Rectal smooth muscle tissue (tissue), 1 donor: ENCODE measurements at regions not wholly inside any gene's neighbourhood (a gene's known extent, or its start where the extent isn't known, plus 50 kb on each side); places are given as distances from the start of the nearest gene placed in this dataset.

Experiments
- H3K27ac ChIP-seq: one replicate; pipeline ENCODE4 v1.7.0; 2013; ENCODE audit warnings: low read depth, low read length, inconsistent platforms
- H3K27me3 ChIP-seq: one replicate; pipeline ENCODE4 v1.7.0; 2013; ENCODE audit warnings: low read length; ENCODE audit not compliant: control insufficient read depth, insufficient read depth
- H3K36me3 ChIP-seq: one replicate; pipeline ENCODE4 v1.7.0; 2013; ENCODE audit warnings: low read length; ENCODE audit not compliant: control insufficient read depth, insufficient read depth
- H3K4me1 ChIP-seq: one replicate; pipeline ENCODE4 v1.7.0; 2013; ENCODE audit warnings: low read length; ENCODE audit not compliant: control insufficient read depth, insufficient read depth
- H3K4me3 ChIP-seq: one replicate; pipeline ENCODE4 v1.7.0; 2013; ENCODE audit warnings: low read length
- H3K9ac ChIP-seq: one replicate; pipeline ENCODE4 v1.7.0; 2013; ENCODE audit warnings: low read length

DNA sequence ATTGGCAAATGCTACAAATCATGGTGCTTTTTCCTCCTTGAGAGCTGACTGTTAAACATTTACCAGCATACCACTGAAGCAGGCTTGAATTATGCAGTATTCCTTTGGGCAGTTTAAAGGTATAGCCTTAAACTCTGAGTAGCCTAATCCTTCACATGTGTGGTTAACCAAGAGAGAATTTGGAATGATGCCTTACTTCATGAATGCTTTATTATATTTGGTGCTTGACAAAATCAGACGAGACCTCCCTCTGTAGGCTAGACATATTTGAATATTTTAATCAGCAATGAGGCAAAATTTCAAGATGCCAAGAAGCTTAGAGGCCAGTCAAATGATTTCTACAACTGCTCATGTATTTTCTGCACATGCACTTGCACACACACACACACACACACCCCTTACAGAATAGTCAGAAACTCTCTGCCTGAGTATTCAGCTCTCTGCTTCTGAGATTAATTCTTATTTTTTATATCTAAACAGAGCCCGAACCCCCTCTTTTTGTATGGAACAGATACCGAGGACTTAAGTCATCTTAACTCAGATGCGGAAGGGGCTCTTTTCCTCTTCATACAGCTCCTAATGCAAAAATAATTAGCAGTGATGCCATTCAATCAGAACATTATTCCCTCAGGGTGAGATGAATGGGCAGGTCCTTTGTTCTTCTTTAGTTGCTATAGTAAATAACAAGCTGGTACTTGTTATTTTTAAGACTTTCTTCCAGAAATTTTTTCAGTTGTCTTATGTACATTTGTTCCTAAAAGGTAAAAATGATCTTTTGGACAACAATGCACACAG is 195.5 kb upstream of the TMC3 start:
- no peak overlapping the region for H3K27ac ChIP-seq
- no peak overlapping the region for H3K4me3 ChIP-seq
- H3K4me1 ChIP-seq: no peaks in the 10 kb centered on the region
- no peaks in the 10 kb centered on the region for H3K27me3 ChIP-seq
- H3K9ac ChIP-seq: no peak overlapping the region
- H3K36me3 ChIP-seq: no peaks in the 10 kb centered on the region

DNA sequence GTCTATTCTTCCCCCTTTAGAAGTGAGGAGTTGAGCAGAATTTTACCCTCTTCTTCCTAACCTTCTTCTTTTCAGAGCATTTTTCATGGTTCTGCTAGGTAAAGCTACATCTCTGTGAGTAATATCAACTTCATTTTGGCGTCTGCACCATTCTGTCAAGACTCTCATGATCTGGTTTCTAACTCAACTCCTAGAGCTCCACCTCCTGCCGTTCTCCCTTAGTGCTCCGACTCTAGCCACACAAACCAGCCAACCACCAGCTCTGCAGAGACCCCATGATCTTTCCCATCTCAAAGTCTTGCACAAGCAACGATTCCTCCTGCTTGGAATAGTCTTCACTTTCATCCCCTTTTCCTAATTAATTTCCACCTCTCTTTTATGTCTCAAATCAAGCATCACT is 193.9 kb upstream of the TMC3 start:
- Histone ChIP-seq H3K4me3 (no peak overlapping the region), H3K4me1 (peaks cover 5% of the 10 kb centered on the region), H3K27ac (no peak overlapping the region), H3K36me3 (no peaks in the 10 kb centered on the region), H3K9ac (no peak overlapping the region), H3K27me3 (no peaks in the 10 kb centered on the region)

DNA sequence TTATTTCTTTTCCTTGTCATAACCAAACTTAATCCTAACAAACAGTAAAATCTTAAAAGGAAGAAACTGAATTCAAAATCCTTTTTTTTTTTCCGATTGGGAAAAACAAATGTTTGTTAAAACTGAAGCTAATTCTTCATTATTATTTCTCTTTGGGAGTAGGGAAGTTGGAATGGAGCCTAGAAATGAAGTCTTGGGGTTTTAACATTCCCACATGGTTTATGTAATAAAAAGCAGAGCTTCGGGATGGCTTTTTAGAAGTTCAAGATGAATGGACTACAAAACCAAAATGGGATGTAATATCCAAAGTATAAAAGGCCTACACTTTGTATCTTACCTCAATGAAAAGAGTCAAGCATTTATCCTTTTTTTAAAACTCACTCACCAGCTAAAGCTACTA is 189.0 kb upstream of the TMC3 start:
- H3K4me1 ChIP-seq: peaks cover 5% of the 10 kb centered on the region
- H3K9ac ChIP-seq: no peak overlapping the region
- no peak overlapping the region for H3K4me3 ChIP-seq
- H3K27ac ChIP-seq: no peak overlapping the region
- H3K36me3 ChIP-seq: no peaks in the 10 kb centered on the region
- no peaks in the 10 kb centered on the region for H3K27me3 ChIP-seq

DNA sequence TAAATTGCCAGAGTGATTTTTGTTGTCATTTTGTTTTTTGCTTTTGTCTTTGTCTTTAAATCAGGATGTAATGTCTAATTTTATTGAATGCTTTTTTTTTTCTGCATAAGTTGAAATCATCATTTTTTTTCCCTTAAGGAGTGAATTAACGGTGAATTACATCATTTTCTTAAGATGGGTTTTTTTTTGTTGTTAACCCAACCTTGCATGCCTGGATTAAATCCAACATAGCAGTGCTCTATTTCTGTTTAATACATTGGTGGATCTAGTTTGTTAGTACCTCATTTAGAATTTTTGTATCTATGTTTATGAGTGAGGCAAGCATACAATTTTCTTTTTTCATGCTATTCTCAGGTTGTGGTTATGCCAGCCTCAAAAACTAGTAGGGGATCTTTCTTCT is 186.4 kb upstream of the TMC3 start:
- Histone ChIP-seq H3K36me3 (no peaks in the 10 kb centered on the region), H3K4me3 (no peak overlapping the region), H3K9ac (no peak overlapping the region), H3K27ac (no peak overlapping the region), H3K27me3 (no peaks in the 10 kb centered on the region), H3K4me1 (peaks cover 5% of the 10 kb centered on the region)

DNA sequence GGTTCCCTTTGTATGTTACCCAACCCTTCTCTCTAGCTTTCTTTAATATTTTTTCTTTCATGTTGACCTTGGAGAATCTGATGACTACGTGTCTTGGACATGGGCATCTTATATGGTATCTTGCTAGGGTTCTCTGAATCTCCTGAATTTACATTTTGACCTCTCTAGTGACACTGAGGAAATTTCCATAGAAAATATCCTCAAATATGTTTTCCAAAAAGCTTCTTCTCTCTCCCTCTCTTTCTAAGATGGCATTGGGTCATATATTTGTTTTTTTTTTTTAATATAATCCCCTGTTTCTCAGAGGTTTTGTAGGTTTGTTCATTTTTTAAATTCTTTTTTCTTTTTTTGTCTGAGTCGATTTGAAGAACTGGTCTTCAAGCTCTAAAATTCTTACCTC is 184.0 kb upstream of the TMC3 start:
- no peaks in the 10 kb centered on the region for H3K36me3 ChIP-seq
- no peak overlapping the region for H3K4me3 ChIP-seq
- no peak overlapping the region for H3K9ac ChIP-seq
- peaks cover 1% of the 10 kb centered on the region for H3K4me1 ChIP-seq
- H3K27me3 ChIP-seq: no peaks in the 10 kb centered on the region
- no peak overlapping the region for H3K27ac ChIP-seq

DNA sequence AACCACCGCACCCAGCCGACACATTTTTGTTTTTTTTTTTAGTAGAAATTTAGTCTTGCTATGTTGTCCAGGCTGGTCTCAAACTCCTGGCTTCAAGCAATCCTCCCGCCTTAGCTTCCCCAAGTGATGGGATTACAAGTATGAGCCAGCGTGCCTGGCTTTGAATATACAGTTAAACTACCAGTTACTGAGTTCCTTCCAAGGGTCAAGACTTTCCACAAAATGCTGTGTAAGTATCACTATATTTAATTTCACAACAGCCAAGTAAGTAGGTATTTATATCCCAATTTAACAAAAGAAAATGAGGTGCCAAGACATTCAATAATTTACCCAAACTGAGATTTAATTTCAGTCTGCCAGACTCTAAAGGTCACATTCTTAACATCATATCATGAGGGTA is 181.3 kb upstream of the TMC3 start:
- Histone ChIP-seq H3K36me3 (no peaks in the 10 kb centered on the region), H3K9ac (no peak overlapping the region), H3K27ac (no peak overlapping the region), H3K27me3 (no peaks in the 10 kb centered on the region), H3K4me1 (no peaks in the 10 kb centered on the region), H3K4me3 (no peak overlapping the region)

DNA sequence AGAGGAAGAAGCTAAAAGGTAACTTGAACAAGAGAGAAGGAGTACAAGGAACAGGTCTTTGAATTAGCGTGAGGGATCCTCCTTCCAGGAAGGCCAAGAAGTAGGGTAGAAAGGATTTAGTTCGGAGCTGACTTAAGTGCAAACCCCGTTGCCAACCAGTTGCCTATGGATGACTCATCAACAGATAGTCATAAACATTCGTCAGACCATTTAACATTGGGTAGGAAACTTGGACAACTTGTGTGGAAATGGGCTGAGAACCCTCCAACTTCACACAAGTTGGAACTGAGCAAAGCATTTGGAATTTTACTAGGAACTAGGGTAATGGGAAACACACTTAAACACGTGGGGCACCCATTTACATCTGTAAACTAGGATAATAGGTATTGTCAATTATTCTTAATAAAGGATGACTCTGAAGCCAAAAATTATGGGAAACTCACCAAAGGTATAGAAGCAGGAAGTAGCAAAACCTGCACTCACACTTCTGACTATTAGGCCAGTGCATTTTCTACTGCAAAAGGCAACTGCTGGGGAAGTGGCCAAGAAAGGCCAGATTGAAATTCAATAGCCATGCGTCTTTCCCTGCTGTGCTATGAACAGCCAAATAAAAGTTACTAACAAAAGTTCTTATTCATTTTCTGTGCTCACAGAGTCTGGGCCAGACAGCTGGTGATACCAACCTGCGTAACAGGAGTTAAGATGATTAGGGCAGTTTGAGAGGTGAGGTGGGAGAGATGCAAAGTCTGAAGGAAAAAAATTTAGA is 174.5 kb upstream of the TMC3 start:
- H3K27ac ChIP-seq: peak overlapping the region; percentile 51
- no peak overlapping the region for H3K9ac ChIP-seq
- no peaks in the 10 kb centered on the region for H3K36me3 ChIP-seq
- H3K27me3 ChIP-seq: no peaks in the 10 kb centered on the region
- no peak overlapping the region for H3K4me3 ChIP-seq
- peaks cover 17% of the 10 kb centered on the region for H3K4me1 ChIP-seq

DNA sequence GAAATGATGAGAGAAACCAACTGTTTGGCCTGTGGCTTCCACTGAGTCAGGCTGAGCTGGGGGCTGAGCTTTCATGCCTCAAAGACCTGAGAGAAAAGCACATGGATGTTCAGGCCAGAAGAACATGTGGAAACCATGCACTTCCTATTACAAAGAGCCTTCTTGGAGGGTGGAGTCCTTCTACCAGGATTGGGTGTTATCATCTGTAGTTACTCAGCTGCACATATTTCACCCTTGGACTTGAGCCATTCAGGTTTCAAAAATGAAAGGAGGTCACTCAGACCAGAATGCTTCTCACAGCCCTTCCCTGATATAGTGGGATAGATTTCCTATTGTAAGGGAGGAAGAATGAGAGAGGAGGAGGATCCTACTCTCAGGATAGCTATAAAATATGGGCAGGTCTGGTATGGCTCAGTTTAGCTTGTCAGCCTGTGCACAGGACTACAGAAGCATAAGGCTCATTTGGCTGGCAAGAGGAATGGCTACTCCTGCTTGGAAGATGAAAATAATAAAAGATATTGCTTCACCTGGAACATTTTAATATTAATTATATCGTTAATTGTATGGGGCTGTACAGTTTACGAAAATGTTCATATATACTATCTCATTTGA is 173.6 kb upstream of the TMC3 start:
- Histone ChIP-seq H3K27me3 (no peaks in the 10 kb centered on the region), H3K27ac (no peak overlapping the region), H3K9ac (no peak overlapping the region), H3K4me1 (peaks cover 17% of the 10 kb centered on the region), H3K36me3 (no peaks in the 10 kb centered on the region), H3K4me3 (no peak overlapping the region)

DNA sequence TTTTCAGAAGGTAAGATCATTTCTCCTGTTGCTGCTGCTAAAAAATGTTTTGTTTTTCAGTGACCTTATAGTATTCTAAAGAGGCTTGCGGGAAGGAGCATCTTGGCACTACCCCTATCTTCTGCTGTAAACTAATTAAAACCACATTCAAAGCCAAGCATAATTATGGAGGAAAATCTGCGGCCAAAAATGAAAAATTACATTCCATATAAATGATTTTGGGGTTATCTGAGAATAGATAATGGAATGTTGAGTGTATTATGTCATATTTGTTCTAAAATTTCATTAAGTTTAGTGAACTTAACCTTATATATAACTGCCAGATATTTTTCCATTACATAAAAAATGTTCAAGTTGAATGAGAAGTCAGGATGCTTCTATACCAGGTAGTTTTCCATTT is 170.4 kb upstream of the TMC3 start:
- H3K27ac ChIP-seq: no peak overlapping the region
- H3K36me3 ChIP-seq: no peaks in the 10 kb centered on the region
- no peaks in the 10 kb centered on the region for H3K27me3 ChIP-seq
- H3K9ac ChIP-seq: no peak overlapping the region
- H3K4me1 ChIP-seq: peaks cover 12% of the 10 kb centered on the region
- no peak overlapping the region for H3K4me3 ChIP-seq

DNA sequence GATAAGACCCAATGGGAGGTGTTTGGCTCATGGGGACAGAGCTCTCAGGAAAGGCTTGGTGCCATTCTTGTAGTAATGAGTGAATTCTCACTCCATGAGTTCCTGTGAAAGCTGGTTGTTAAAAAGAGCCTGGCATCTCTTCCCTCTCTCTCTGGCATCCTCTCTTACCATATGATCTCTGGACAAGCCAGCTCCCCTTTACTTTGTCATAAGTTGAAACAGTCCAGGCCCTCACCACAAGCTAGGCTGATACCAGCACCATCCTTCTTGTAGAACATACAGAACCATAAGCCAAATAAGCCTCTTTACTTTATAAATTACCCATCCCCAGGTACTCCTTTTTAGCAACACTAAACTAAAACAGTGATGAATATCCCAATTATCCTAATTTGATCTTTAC is 166.9 kb upstream of the TMC3 start:
- Histone ChIP-seq H3K27ac (no peak overlapping the region), H3K36me3 (no peaks in the 10 kb centered on the region), H3K4me3 (no peak overlapping the region), H3K9ac (no peak overlapping the region), H3K4me1 (no peaks in the 10 kb centered on the region), H3K27me3 (no peaks in the 10 kb centered on the region)

DNA sequence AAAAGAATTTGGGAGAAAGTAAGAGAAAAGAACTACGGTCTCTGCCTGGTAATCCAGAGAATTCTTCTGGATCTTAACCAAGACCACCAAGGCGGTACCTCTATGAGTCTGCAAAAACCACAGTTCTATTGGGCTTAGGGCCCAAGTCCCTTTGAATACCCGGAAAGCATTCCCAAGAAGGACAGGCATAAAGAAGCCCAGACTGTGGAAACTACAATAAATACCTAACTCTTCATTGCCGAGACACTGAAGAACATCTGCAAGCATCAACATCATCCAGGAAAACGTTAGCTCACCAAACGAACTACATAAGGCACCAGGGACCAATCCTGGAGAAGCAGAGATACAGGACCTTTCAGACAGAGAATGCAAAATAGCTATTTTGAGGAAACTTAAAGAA is 162.3 kb upstream of the TMC3 start:
- Histone ChIP-seq H3K4me1 (peaks cover 3% of the 10 kb centered on the region), H3K4me3 (no peak overlapping the region), H3K36me3 (no peaks in the 10 kb centered on the region), H3K27ac (no peak overlapping the region), H3K9ac (no peak overlapping the region), H3K27me3 (no peaks in the 10 kb centered on the region)

DNA sequence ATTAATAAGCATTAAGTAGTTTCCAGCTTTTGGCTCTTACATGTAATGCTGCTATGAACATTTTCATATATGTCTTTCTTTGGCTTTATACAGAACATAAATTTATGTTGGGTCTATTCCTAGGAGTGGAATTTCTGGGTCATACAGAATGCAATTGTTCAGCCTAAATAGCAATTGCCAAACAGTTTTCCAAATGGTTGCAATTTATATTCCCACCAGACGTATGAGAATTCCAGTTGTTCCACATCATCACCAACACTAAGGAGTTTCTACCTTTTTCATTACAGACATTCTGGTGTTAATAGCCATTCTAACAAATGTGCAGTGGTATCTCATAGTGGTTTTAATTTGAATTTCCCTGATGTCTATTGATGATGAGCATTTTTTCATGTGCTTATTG is 160.1 kb upstream of the TMC3 start:
- peaks cover 14% of the 10 kb centered on the region for H3K4me1 ChIP-seq
- no peak overlapping the region for H3K4me3 ChIP-seq
- no peaks in the 10 kb centered on the region for H3K27me3 ChIP-seq
- H3K36me3 ChIP-seq: no peaks in the 10 kb centered on the region
- H3K9ac ChIP-seq: no peak overlapping the region
- H3K27ac ChIP-seq: no peak overlapping the region
